Fibroblast of villous mesenchyme (primary cell): ENCODE measurements at regions not wholly inside any gene's neighbourhood (a gene's known extent, or its start where the extent isn't known, plus 50 kb on each side); places are given as distances from the start of the nearest gene placed in this dataset.
"Not testable (repeated sequence)": the region's sequence is repeated elsewhere in the genome, so short reads cannot be mapped to it uniquely, and the experiment has no call there.

Experiments
- DNase-seq: peaks from one replicate; pipeline ENCODE4 v3.0.0-alpha.2; 2010; ENCODE audit warnings: low read depth
- H3K4me3 ChIP-seq: 2 replicates; pipeline ENCODE4 v1.5.1; 2011; ENCODE audit warnings: low read depth, mild to moderate bottlenecking, low read length
- TF ChIP-seq, protein P1 (sequence below): IDR thresholded peaks from 2 replicates; pipeline ENCODE4 v1.5.1; 2012; ENCODE audit warnings: low read depth, mild to moderate bottlenecking, low read length; ENCODE audit not compliant: insufficient read depth

DNA sequence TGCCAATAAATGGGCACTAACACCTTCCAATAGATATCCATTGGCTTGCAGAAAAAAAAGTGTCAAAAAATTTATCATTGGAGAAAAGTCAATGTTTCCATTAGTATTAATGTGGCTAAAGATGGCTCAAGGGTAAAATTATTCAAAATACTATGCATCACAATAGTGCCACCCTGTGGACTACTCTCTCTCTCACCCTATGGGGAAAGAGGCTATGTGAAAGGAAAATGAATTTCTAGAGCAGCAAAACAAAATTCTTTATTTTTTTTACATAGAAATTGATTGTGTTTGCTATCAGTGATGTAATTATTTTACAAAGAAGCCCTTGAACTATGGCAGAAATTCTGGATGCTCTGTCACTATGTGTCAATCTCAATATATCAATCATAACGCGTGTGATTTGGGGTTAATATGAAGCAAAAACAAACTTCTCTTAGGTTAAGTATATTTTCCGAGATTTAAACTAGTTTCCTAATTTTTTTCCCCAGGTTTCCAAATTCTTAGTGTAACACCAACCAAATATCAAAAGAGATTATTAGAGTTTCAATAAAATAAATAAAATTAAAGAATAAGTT, 193.9 kb downstream of the USP22 start:
- peak; percentile 8 for DNase-seq
- TF ChIP-seq, protein P1, sequence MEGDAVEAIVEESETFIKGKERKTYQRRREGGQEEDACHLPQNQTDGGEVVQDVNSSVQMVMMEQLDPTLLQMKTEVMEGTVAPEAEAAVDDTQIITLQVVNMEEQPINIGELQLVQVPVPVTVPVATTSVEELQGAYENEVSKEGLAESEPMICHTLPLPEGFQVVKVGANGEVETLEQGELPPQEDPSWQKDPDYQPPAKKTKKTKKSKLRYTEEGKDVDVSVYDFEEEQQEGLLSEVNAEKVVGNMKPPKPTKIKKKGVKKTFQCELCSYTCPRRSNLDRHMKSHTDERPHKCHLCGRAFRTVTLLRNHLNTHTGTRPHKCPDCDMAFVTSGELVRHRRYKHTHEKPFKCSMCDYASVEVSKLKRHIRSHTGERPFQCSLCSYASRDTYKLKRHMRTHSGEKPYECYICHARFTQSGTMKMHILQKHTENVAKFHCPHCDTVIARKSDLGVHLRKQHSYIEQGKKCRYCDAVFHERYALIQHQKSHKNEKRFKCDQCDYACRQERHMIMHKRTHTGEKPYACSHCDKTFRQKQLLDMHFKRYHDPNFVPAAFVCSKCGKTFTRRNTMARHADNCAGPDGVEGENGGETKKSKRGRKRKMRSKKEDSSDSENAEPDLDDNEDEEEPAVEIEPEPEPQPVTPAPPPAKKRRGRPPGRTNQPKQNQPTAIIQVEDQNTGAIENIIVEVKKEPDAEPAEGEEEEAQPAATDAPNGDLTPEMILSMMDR, result peak; percentile 50
- not testable (repeated sequence) for H3K4me3 ChIP-seq

DNA sequence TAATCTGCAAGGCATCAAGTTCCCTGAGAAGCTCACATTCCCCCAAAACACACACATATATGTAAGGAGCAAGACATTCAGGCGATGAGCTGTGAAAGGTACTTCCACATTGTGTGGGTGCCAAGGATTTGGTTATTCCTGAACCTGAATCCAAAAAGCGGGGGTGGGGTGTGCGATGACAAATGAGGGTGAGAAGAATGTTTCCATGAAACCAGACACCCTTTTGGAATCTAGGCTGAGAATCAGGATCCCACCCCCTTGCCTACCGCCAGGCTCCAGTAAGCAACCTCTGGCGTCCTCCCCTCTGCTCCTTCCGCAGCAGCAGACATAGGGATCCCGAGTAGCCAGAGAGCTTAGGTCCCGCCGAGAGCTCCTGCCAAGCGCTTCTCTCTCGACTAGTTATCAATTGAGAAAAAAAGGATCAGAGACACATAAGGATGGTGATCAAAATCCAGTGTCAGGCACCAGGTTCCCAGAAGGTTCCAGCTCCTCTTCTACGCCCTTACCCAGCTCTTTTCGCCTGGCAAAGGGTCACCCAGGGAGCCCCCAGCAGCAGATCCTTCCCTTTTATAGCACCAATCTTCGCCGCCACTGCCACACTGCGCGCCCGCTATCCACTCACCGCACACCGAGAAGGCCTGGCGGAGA, 191.1 kb downstream of the USP22 start:
- peak overlapping the region; percentile 41 for H3K4me3 ChIP-seq
- peak; percentile 5 for DNase-seq

DNA sequence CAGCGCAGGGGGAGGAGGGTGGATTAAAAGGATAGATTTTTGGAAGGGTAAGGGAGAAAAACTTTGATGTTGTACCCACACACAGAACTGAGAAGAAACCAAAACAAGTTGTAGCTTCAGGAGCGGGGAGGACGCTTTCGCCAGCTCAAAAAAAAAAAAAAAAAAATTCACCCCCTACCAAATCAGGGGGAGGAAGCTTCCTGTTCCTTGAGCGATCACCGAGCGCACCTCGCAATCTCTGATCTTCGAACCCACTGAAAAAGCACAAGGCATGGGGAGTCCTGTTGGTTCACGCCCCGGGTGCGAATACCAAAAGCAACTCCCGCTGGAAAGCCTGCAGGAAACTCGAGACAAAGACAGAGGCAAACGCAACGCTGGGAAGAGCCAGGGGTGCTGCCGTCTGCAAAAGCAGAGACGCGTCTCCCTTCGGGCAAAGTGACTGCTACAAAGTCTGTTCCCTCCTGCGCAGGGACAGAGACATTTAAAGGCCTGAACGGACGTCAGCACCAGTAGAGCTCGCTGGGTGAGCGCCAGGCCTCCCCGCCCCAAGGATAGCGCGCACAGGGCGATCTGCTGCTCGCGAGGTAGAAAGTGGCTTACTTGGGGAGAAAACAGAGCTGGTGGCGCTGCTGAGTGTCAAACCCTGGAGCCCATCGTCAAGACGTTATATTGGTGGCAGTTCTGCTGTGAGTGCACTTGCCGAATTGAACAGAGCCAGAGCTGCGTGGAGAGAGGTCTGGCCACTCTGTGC, 190.4 kb downstream of the USP22 start:
- H3K4me3 ChIP-seq, result peak overlapping the region; percentile 41
- TF ChIP-seq, protein P1, result no peak
- DNase-seq, result peak; percentile 22

DNA sequence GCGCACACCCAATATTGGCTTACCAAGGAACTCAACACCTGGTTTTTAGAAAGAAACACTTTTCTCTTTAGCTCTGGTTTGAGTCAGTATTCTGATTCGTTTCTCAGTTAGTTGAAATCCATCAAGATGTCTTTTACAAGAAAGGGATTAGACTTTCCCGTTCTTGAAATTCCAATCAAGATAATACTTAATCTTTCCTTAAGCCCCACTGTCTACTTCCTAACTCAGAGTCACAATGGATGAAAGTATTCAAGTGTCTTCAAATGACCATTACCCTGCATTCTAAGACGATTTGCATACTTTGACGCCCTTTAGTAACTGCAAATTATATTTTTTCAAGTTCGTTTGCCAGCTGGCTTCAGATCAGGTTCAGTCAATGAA, 189.8 kb downstream of the USP22 start:
- DNase-seq, result peak; percentile 17
- no peak overlapping the region for H3K4me3 ChIP-seq
- TF ChIP-seq, protein P1, result no peak

DNA sequence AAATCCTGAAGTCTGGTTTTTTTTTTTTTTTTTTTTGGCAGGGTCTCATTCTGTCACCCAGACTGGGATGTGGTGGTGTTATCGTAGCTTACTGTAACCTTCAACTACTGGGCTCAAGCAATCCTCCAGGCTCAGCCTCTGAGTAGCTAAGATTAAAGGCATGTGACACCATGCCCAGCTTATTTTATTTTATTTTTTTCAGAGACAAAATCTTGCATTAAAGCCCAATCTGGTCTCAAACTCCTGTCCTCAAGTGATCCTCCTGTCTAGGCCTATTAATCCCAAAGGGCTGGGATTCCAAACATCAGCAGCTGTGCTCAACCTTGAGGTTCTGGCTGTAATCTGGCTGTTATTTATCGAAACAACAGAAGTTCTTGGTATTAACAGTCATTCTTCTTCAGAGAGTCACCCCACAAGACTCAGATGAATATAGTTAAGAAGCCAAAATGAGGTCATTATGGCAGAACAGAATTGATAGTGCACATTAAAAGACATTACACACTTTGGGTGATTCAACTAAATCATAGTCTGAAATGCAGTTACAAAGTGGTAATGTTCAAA, 186.8 kb downstream of the USP22 start:
- not testable (repeated sequence) for H3K4me3 ChIP-seq
- peak; percentile 9 for DNase-seq

DNA sequence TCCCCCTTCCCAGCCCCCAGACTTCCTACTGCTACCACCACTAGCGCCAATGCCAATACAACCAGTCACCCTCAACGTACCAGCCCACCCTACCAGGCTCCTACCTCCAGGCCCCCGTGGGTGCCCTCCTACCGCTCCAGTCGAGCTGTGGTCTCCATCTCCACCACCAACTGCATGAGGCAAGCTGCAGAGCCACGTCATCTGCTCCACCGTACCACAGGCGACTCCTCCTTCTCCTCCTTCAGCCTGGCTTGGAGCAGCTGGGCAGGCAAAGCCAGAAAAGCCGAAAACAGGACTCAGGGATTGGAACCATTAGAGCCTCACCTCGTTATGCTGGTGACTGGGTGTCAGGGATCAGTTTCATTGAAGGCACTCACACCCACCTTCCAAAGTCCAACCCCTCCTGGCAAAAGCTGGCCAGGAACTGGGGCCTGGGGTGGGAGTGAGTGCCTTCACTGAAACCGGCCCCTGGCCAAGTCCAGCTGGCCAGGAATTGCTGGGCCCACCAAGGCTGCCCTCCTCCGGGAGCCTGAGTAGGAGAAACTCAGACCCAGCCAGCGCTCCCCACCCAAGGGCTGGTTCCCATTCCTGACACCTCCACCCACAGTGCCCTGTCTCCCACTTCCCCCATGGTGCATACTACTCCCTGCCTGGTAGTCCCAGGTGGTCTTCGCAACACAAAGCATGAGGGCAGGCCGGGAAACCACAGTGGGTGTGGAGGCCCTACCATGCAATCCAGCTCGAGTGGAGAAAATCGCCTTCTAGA, 176.2 kb downstream of the USP22 start:
- H3K4me3 ChIP-seq, DNase-seq: not testable (repeated sequence)

DNA sequence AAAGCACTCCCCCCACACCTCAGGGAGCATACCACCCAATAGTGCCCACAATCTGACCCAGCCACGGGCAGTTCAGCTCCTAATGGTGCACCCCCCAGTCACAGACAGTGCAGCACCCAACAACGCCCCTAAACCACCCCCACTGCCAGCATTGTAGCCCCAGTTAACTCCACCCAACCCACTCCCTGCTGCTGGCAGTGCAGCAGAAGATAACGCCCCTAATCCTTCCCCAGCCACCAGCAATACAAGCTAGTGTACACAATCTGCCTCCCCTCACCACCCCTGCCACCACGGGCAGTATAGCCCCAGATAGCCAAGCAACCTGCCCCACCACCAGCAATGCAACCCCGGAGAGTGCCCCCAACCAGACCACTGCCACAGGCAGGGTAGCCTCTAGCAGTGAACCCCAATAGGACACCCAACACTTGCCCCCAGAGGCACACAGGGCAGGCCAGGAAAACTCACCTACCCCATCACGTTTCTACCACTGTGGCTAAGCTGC, 175.3 kb downstream of the USP22 start:
- DNase-seq, result not testable (repeated sequence)

DNA sequence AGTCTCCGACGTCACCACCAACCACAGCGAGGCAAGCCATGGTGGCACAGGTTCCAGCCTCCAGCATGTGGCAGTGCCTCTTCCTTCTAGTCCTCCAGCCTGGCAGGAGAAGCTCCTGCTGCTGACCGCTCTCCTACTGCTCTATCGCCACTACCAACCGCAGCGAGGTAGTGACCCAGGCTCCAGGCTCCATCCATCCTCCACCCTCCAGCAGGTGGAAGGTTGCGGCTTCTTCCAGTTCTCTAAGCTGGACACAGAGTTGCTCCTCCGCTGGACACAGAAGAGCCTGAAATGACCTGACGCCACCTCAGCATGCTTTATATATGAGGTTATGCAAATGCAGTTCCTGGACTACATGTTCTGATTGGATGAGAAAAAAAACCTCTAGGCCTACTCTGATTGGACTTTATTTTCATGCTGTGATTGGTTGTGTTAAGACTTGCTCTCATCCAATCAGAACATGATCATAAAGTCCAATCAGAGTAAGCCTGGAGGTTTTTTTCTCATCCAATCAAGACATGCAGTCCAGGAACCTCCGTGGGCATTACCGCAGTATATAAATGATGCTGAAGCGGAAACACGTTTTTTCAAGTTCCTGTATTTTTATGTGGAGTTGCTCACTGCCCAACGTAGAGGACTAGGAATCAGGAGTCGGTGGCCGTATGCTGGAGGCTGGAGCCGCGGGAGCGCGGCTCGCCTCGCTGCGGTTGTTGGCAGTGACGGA, 174.7 kb downstream of the USP22 start:
- not testable (repeated sequence) for DNase-seq, H3K4me3 ChIP-seq

More for the DNA sequence above, 175.3 kb downstream of the USP22 start:
- not testable (repeated sequence) for H3K4me3 ChIP-seq

DNA sequence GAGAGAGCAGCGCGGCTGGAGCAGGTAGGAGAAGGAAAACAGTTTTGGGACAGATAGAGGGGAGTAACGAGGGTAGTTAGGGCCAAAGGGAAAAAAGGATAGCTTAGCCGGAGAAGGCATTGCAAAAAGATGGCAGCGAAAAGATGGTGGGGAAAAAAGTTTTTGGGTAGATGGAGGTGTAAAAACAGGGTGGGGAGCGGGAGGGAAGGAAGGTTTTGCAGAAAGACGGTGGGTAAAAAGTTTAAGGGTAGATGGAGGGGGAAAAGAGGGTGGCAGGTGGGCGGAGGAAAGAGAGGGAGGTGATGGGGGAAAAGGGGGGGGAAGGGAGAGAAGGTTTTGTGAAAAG, 174.2 kb downstream of the USP22 start:
- not testable (repeated sequence) for H3K4me3 ChIP-seq, DNase-seq

DNA sequence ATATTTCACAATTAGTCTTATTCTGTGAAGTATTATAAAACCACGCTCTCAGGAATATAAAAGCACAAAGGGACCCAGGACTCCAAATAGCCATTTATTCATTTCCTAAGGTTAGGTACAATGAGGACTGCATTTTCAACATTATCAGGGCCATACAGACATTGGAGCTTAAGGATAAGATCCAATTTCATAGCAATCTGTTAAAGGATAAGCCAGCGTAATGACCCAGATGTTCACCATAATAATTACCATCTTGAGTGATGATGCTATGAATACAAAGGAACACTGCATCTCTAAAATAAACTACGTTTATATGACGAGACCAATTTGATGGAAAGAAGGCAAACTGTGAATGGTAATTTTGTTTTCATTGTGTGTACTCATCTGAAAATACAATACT, 169.6 kb downstream of the USP22 start:
- DNase-seq, H3K4me3 ChIP-seq: not testable (repeated sequence)

DNA sequence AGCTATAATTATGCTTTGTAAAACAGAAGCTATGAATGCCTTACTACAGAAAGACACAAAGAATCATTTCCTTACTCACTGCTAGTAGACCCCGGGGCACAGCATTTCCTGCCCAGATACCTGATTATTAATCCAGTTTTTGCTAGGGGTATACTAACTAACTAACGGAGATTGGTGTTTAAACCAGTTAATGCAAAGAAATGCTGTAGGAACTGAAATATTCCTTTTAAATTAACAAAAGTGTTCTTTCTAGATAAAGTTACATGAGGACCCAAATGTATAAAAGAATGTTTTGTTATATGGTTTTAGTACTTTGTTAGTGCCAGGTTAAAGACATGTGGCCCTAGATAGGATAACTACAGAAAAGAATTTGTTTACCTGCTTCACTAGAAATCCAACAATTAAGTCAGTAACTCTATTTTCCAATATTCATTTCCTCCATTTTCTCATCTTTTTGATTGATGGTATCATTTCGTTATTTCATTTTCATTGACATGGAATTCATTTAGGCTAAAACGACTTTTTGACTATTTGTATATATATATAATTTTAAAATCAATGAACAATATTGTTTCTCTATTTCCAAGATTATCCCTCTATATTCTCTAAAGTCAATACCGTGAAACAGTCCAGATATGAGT, 169.0 kb downstream of the USP22 start:
- DNase-seq, H3K4me3 ChIP-seq: not testable (repeated sequence)

DNA sequence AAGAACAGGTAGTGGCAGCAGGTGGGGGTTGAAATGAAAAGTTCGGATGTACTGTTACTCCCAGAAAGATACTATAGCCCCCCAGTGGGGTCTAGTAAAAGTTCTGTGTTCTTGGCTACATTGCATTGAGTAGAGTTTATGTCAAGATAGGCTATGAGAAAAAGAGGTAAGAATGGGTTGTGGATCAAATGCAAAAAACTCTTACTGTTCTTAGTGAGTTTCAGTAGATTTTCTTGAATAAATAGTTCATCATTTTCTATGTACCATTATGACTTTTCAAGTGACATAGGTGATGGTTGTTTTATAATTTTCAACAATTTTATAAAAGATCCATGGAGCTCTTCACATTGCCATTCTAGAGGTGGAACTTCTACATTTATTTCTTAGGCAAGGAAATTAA, 165.4 kb downstream of the USP22 start:
- DNase-seq, H3K4me3 ChIP-seq: not testable (repeated sequence)
